ENCODE measurements at regions not wholly inside any gene's neighbourhood (a gene's known extent, or its start where the extent isn't known, plus 50 kb on each side); places are given as distances from the start of the nearest gene placed in this dataset.

DNA sequence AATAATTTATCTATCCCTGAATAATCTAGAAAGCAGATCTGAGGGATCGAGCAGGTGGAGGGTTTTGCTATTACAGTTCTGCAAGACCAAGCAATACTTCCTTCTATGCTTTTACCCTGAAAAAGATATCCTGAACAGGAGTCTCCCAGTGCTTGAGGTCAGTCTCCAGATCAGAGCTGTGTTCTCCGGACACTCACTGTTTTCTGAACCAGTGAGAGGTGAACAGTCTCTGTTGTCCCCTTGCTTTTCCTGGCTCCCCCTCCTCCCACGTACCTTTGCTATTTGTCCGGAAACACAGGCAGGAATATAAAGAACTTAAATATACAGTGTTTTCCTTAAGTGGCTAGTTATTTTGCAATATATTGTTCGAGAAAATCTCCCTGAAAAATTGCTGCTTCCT is 116.6 kb downstream of the ATXN3L start:
- BruUV-seq (replicated peaks) = no TSS peak
- Histone ChIP-seq H4K5ac (ENCODE audit: low read depth, low read length) (no peak overlapping the region), H4K91ac (ENCODE audit: insufficient read depth, low read depth, low read length) (no peak overlapping the region), H2AK5ac (ENCODE audit: low read depth, low read length) (no peak overlapping the region), H3K9ac (ENCODE audit: low read depth, low read length) (no peak overlapping the region), H3K4me3 (ENCODE audit: insufficient read depth, low read depth, low read length) (no peak overlapping the region), H3K79me1 (ENCODE audit: low read depth in 1 of 2, low read length in 2 of 2) (no peaks in the 10 kb centered on the region), H3K4ac (ENCODE audit: low read depth, low read length) (no peak overlapping the region), H3K27ac (ENCODE audit: insufficient read depth, low read length) (no peak overlapping the region), H3K14ac (replicated peaks; ENCODE audit: low read depth, low read length) (no peak overlapping the region), H3K23ac (ENCODE audit: low read depth, low read length) (no peak overlapping the region), H2BK120ac (ENCODE audit: low read depth, low read length) (no peak overlapping the region), H3K27me3 (ENCODE audit: control insufficient read depth, insufficient read depth, low read length) (peaks cover 2% of the 10 kb centered on the region), H2BK5ac (ENCODE audit: low read depth, low read length, poor library complexity, severe bottlenecking) (no peak overlapping the region), H2AFZ (replicated peaks; ENCODE audit: low read length, poor library complexity) (no peak overlapping the region), H3K36me3 (ENCODE audit: control insufficient read depth, insufficient read depth, low read length) (no peaks in the 10 kb centered on the region), H3K9me3 (ENCODE audit: control insufficient read depth, insufficient read depth, low read length) (no peaks in the 10 kb centered on the region), H2BK15ac (ENCODE audit: low read depth, low read length) (no peak overlapping the region), H4K8ac (ENCODE audit: low read depth in 2 of 2, low read length in 2 of 2) (no peak overlapping the region), H3K9me1 (ENCODE audit: insufficient read depth, low read length) (no peaks in the 10 kb centered on the region), H3K56ac (ENCODE audit: extremely low read depth, insufficient read depth, low read length) (no peak overlapping the region), H4K20me1 (ENCODE audit: insufficient read depth, low read length) (no peaks in the 10 kb centered on the region), H3K18ac (ENCODE audit: low read depth, low read length) (no peak overlapping the region), H3K4me1 (ENCODE audit: control insufficient read depth, insufficient read depth, low read length) (no peaks in the 10 kb centered on the region), H3K4me2 (ENCODE audit: low read depth, low read length) (no peak overlapping the region), H2AK9ac (replicated peaks; ENCODE audit: low read depth, low read length, poor library complexity) (no peak overlapping the region), H2BK20ac (ENCODE audit: low read depth, low read length) (no peak overlapping the region)
- ChIA-PET CTCF (no interaction called here), POLR2A (ENCODE audit: unreplicated experiment) (no interaction called here)
- dilution Hi-C loops (cut with HindIII; ENCODE audit: low sequenced_read_pairs, unreplicated experiment) = no loop called here
- no peak for DNase-seq
- TF ChIP-seq, protein P1, sequence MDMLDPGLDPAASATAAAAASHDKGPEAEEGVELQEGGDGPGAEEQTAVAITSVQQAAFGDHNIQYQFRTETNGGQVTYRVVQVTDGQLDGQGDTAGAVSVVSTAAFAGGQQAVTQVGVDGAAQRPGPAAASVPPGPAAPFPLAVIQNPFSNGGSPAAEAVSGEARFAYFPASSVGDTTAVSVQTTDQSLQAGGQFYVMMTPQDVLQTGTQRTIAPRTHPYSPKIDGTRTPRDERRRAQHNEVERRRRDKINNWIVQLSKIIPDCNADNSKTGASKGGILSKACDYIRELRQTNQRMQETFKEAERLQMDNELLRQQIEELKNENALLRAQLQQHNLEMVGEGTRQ (IDR thresholded peaks at IDR 0.05; ENCODE audit: low read depth, low read length) = no peak
- TF ChIP-seq MAZ (IDR thresholded peaks at IDR 0.05; ENCODE audit: borderline replicate concordance, low read depth, low read length) (no peak), MAFK (IDR thresholded peaks at IDR 0.05; ENCODE audit: low read depth, low read length) (no peak), NFE2L2 (IDR thresholded peaks at IDR 0.05; ENCODE audit: low read depth, low read length) (no peak), RAD21 (IDR thresholded peaks at IDR 0.05; ENCODE audit: low read length) (no peak), RFX5 (IDR thresholded peaks at IDR 0.05; ENCODE audit: low read depth, low read length) (no peak), RCOR1 (IDR thresholded peaks at IDR 0.05; ENCODE audit: insufficient replicate concordance, low read length) (no peak), POLR2A (IDR thresholded peaks at IDR 0.05; ENCODE audit: low read depth, low read length) (no peak), MXI1 (IDR thresholded peaks at IDR 0.05; ENCODE audit: borderline replicate concordance, low read depth, low read length) (no peak), SMC3 (IDR thresholded peaks at IDR 0.05; ENCODE audit: low read depth, low read length) (no peak), BHLHE40 (IDR thresholded peaks at IDR 0.05; ENCODE audit: low read depth, low read length) (no peak), FOS (IDR thresholded peaks at IDR 0.05; ENCODE audit: low read depth, low read length) (no peak), CEBPB (IDR thresholded peaks at IDR 0.05; ENCODE audit: low read depth, low read length) (no peak), CHD1 (IDR thresholded peaks at IDR 0.05; ENCODE audit: low read depth, low read length) (no peak)
- TF ChIP-seq, protein P2, sequence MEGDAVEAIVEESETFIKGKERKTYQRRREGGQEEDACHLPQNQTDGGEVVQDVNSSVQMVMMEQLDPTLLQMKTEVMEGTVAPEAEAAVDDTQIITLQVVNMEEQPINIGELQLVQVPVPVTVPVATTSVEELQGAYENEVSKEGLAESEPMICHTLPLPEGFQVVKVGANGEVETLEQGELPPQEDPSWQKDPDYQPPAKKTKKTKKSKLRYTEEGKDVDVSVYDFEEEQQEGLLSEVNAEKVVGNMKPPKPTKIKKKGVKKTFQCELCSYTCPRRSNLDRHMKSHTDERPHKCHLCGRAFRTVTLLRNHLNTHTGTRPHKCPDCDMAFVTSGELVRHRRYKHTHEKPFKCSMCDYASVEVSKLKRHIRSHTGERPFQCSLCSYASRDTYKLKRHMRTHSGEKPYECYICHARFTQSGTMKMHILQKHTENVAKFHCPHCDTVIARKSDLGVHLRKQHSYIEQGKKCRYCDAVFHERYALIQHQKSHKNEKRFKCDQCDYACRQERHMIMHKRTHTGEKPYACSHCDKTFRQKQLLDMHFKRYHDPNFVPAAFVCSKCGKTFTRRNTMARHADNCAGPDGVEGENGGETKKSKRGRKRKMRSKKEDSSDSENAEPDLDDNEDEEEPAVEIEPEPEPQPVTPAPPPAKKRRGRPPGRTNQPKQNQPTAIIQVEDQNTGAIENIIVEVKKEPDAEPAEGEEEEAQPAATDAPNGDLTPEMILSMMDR (conservative IDR thresholded peaks at IDR 0.05; ENCODE audit: low read depth, low read length) = no peak
- TF ChIP-seq, protein P3, sequence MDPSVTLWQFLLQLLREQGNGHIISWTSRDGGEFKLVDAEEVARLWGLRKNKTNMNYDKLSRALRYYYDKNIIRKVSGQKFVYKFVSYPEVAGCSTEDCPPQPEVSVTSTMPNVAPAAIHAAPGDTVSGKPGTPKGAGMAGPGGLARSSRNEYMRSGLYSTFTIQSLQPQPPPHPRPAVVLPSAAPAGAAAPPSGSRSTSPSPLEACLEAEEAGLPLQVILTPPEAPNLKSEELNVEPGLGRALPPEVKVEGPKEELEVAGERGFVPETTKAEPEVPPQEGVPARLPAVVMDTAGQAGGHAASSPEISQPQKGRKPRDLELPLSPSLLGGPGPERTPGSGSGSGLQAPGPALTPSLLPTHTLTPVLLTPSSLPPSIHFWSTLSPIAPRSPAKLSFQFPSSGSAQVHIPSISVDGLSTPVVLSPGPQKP (IDR thresholded peaks at IDR 0.05; ENCODE audit: borderline replicate concordance, low read depth, low read length) = no peak
- intact Hi-C loops (cut with micrococcal nuclease) = no loop called here
- in situ Hi-C loops (cut with MboI; ENCODE audit: low sequenced_read_pairs) = no loop called here
- no peak for ATAC-seq (ENCODE audit: low read depth)
- WGBS, 2 experiments (ENCODE audit: extremely low coverage in 2 of 2, insufficient read length in 1 of 2) = no CpG with 5 or more reads among the region's 5 CpGs
